Adrenal gland (tissue), 9 donors: ENCODE measurements at regions not wholly inside any gene's neighbourhood (a gene's known extent, or its start where the extent isn't known, plus 50 kb on each side); places are given as distances from the start of the nearest gene placed in this dataset.

Experiments used
- DNase-seq, 7 donors: peaks; one replicate each; pipeline ENCODE4 v3.0.0-alpha.2; 2019 to 2020
- H3K27ac ChIP-seq, 5 donors: fragments of 200-600 bp; sonication (generic) in 4 of 5; 1 replicate in 3 of 5; 2 replicates in 2 of 5; pipeline versions ENCODE4 v1.5.1 to v1.8.0; 2016 to 2020; ENCODE audit warnings: mild to moderate bottlenecking in 1 of 5
- H3K27me3 ChIP-seq: fragments of 200-600 bp; 2 replicates; pipeline ENCODE4 v1.8.0; 2021
- H3K36me3 ChIP-seq, 2 donors: fragments of 200-600 bp; replicated peaks in 1 of 2; 1 replicate in 1 of 2; 2 replicates in 1 of 2; pipeline versions ENCODE4 v1.5.1 to v1.8.0; 2018 to 2022
- H3K4me1 ChIP-seq, 2 donors: fragments of 200-600 bp; replicated peaks in 1 of 2; 1 replicate in 1 of 2; 2 replicates in 1 of 2; pipeline versions ENCODE4 v1.5.1 to v1.8.0; 2018 to 2021
- H3K4me3 ChIP-seq, 4 donors: fragments of 200-600 bp; sonication (generic) in 3 of 4; one replicate each; pipeline ENCODE4 v1.5.1; 2016 to 2018
- H3K9me3 ChIP-seq, 3 donors: fragments of 200-600 bp; sonication (generic) in 1 of 3; replicated peaks in 1 of 3; 1 replicate in 2 of 3; 2 replicates in 1 of 3; pipeline versions ENCODE4 v1.5.1 to v1.8.0; 2016 to 2021
- CTCF ChIP-seq, 6 experiments: fragments of 450-650 bp in 4 of 6; fragments of 200-600 bp in 2 of 6; sonication (generic) in 1 of 6; IDR thresholded peaks; 1 replicate in 5 of 6; 2 replicates in 1 of 6; pipeline versions ENCODE4 v1.5.1 to v1.8.0; 2016 to 2021; ENCODE audit warnings: antibody characterized with exemption in 6 of 6, mild to moderate bottlenecking in 2 of 6, moderate library complexity in 1 of 6
- POLR2A ChIP-seq, 2 donors: fragments of 450-650 bp; IDR thresholded peaks; one replicate each; pipeline ENCODE4 v1.6.1; 2017; ENCODE audit warnings: antibody characterized with exemption in 2 of 2, mild to moderate bottlenecking in 2 of 2, moderate library complexity in 1 of 2
- WGBS, 4 donors: extraction: QIAGEN DNeasy Blood & Tissue Kit in 2 of 4; methylation state at CpG; one replicate each; pipeline versions ENCODE4 v1.1.5 to v1.1.7; 2013 to 2017; 5-methylcytosine and 5-hydroxymethylcytosine counted together
- intact Hi-C, 2 donors: fragments of 100-400 bp; cut with DNase I; formaldehyde crosslinking; loops; one replicate each; pipeline versions ENCODE4 v1.14.1 to v1.15.0; 2022 to 2023
- donor health status: healthy with polysubstance abuse.
- donor health status: Bipolar disorder and iron deficiency.
- donor health status: DM: yes; HTN: yes; CAD: no.
- donor health status: DM: no; HTN: no; CAD: no.
- donor health status: DM: no; HTN: no; CAD: no.

DNA sequence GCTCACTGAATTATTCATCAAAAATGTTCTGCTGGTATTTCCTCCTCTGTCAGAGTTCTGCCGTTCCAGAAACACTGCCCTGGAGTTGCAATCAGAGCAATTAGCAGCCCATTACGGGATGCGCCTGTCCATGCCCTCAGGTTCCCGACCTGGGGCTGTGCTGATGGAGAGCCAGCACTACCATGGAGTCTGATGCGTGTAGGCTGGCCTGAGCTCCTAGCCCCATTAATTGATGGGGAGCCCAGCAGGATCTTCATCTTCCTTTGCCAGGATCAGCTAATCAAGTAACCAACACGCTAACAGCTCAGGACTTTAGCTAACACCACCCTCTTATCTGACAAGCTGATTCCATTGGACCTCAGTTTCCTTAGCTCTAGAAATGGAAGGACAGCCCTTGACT lies 164.2 kb downstream of the ABHD5 start:
- H3K27me3 ChIP-seq, result peaks cover 9% of the 10 kb centered on the region
- TF ChIP-seq CTCF (IDR thresholded peaks at IDR 0.05) (no peak), POLR2A (IDR thresholded peaks at IDR 0.05) (no peak)
- peaks cover 0 to 5% (median 0%) of the 10 kb centered on the region in 3 donors for H3K9me3 ChIP-seq
- no peaks in the 10 kb centered on the region for H3K4me1 ChIP-seq
- 59 to 66% (median 65%) methylated on average over 5 to 6 of the region's 6 CpGs for WGBS, 4 donors
- no peaks in the 10 kb centered on the region for H3K36me3 ChIP-seq
- no peak overlapping the region for H3K27ac ChIP-seq
- intact Hi-C loops, result no loop called here
- no peak overlapping the region for H3K4me3 ChIP-seq
- DNase-seq, result no peak

DNA sequence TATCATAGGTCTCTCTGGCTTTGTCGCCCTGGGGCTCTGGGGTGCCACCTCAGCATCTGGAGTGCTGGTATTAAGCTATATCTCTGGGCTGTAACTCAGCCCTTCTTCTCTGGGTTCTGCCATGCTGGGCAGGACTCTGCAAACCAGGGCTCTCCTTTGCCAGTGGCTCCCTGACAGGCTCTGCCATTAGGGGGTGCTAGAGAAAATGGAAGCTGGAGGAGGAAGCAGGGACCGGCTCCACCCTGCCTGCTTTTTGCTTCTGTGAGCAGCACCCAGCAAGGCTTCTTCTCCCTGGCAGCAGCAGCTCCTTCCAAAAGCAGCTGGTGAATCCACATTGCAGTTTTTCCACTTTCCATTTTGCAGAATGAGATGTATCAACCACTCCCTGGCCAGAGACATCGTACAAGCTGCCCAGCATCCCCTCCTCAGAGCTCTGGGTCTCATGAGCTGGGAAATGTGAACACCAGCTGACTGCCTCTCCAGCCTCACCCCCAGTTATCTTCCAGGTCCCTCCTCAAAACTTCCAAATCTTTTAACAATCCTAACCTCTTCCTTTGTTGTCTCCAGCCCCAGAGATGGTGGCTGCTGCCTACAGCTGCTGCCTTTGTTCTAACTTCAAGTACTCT lies 165.0 kb downstream of the ABHD5 start:
- H3K27ac ChIP-seq, result no peak overlapping the region
- no peaks in the 10 kb centered on the region for H3K36me3 ChIP-seq
- 24 to 29% (median 25%) methylated on average over 3 of the region's 3 CpGs for WGBS, 4 donors
- intact Hi-C loops, result no loop called here
- peak; percentile 64 to 77 (median 73) for DNase-seq
- no peaks in the 10 kb centered on the region for H3K4me1 ChIP-seq
- TF ChIP-seq POLR2A (IDR thresholded peaks at IDR 0.05) (no peak), CTCF (IDR thresholded peaks at IDR 0.05) (peak; percentile 47 to 66 (median 52))
- no peak overlapping the region for H3K4me3 ChIP-seq
- no peaks in the 10 kb centered on the region for H3K9me3 ChIP-seq
- H3K27me3 ChIP-seq, result peaks cover 9% of the 10 kb centered on the region

DNA sequence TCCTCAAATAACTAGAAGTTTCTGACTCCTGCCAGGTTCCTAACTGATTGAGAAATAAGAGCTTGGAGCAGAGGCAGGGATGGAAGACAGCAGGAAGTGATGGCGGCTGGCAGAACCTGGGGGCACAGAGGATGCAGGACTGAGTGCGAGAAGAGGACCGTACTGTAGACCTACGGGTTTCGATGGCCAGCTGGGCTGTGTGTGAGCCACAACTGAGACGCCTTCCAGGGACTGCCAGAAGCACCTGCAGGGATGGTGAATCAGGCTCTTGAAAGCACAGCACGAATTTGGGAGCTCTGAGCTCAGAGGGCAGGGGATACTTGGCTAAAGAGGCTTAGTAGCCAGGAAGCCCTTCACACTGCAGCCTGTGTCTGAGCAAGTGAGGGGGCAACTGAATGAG lies 165.6 kb downstream of the ABHD5 start:
- Histone ChIP-seq H3K4me1 (no peaks in the 10 kb centered on the region), H3K36me3 (no peaks in the 10 kb centered on the region), H3K27me3 (peaks cover 9% of the 10 kb centered on the region), H3K4me3 (no peak overlapping the region), H3K27ac (no peak overlapping the region), H3K9me3 (no peaks in the 10 kb centered on the region)
- intact Hi-C loops, result no loop called here
- TF ChIP-seq POLR2A (IDR thresholded peaks at IDR 0.05) (no peak), CTCF (IDR thresholded peaks at IDR 0.05) (no peak)
- WGBS, 4 donors, result 71 to 83% (median 77%) methylated on average over 7 of the region's 7 CpGs
- no peak for DNase-seq

- H3K27ac ChIP-seq, result no peak overlapping the region
- H3K27me3 ChIP-seq, result peaks cover 9% of the 10 kb centered on the region
- WGBS, 4 donors, result 57 to 76% (median 64%) methylated on average over 5 of the region's 5 CpGs
- H3K4me3 ChIP-seq, result no peak overlapping the region
- TF ChIP-seq CTCF (IDR thresholded peaks at IDR 0.05) (no peak), POLR2A (IDR thresholded peaks at IDR 0.05) (no peak)
- no peaks in the 10 kb centered on the region for H3K4me1 ChIP-seq
- intact Hi-C loops, result no loop called here
- H3K9me3 ChIP-seq, result no peaks in the 10 kb centered on the region
- no peaks in the 10 kb centered on the region for H3K36me3 ChIP-seq
- no peak for DNase-seq
These were observed 166.0 kb downstream of the ABHD5 start for GRCh38 chr3:43856761-43857160.
